HG02852 (cell line): ENCODE measurements at regions not wholly inside any gene's neighbourhood (a gene's known extent, or its start where the extent isn't known, plus 50 kb on each side); places are given as distances from the start of the nearest gene placed in this dataset.

ENCODE experiments used
- ATAC-seq: cut with Tn5 transposase; IDR thresholded peaks from one replicate; pipeline ENCODE4 v1.9.1; 2021; ENCODE audit warnings: mild to moderate bottlenecking, moderate library complexity; ENCODE audit not compliant: unreplicated experiment

DNA sequence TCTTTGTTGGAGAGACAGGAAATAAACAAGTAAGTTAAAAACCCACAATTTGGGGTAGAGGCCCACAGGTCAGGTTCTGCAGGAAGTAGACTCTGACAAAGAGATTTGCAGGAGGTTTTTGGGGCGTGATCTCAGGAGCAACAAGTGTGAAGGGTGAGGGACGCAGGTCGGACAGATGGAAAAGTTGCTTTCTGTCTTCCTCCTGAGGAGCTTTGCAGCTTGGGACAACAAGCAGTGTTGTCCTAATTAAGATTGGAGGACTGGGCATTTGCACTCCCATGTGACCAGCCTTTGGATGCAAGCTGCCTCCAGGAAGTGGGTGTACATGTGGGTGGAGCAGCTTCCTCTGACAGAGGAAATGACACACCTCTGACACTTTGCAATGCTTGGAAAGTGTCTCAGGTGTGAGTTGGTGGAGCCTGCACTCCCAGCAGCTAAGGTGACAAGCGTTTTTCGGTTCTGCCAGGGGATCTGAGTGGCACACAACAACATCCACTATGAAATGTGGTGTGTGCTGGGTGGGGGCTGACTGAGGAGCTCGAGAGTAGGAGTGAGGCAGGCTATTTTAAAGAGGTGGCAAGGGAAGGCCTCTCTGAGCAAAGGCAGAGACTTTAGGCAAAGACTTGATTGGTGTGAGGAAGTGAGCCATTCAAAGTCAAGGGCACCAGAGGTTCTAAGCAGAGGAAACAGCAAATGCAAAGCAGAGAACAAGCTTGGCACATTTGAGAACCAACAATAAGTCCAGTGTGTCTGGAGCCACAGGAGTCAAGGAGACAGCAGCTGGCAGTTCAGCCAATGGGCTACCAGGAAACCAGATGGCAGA, 339.8 kb upstream of the GATB start:
- ATAC-seq = no peak

DNA sequence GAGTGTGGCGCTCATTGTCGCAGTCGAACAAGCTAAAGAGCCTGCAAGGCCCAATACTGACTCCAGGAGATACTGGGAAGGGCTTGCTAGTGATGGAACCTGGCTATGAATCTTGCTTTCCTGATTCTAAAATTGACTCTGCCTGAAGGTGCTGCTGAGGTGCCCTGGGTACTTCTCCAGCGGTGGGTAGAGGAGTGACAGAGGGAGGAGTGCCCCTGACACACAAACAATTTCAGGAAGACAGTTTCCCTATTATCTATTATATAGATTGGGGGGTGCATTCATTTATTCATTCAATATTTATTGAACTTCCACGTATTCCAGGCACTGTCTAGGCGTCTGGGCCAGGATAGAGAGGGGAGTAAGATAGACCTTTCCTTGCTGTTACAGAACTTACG, 339.2 kb upstream of the GATB start:
- no peak for ATAC-seq

DNA sequence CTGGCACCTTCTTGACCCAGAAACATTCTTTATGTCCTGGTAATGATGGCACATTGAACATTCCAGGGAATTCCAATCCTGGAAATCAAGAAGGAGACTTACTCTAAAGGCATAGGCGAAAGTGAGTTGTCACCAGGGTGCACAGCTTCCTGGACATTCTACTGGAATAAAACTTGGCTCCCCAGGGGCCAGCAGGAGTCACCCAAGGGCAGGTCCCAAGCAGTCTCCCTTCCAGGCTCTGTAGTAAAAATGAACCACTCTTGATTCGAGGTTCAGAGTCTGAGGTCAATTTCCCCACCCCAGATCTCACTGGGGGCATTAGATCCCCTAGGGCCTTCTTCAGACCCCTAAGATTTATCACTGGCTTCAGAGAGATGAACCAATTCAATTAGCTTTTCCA, 338.7 kb upstream of the GATB start:
- no peak for ATAC-seq

DNA sequence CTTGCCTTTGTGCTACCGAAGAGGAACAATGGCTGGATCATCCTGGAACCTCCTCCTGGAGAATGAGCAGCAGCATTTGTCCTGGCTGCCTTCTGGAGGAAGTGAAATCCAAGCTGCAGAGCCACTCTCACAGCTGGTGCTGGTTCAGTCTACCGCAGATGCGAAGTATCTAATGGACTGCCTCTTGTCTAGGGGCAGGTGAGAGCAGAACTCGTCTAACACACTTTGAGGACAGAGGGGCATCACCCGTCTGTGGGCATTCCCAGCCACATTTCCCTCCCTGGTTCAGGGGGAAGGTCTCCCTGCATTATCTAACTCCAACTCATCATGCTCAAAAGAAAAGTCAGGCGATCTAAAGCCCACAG, 338.2 kb upstream of the GATB start:
- ATAC-seq = no peak

DNA sequence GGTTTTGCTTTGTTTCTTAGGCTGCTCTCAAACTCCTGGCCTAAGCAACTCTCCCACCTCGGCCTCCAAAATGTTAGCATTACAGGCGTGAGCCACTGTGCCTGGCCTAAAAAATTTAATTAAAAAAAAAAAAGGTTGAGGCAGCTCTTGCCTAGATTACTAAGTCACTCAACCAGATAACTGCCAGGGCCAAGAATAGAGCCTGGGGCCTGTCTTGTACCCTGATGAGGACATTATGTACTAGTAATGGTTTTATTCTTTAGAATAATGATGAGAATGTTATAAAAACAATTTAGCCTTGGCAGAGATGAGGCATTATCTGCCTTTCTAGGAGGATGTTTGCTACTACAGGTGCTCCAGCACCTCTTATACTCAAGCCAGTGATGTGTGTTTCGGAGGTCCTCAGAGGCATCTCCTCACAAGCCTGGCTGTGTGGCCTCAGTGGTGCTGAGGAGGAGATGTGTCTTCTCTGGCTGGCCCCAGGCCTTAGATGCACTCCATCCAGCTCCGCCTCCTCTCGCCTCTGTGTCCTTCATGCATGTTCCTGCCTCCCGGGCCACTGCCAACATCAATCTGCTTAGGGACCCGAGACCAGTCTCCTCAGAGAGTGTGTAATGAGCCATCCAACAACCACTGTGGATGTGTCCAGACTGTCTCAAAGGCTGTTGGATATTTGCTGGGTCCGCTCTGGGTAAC, 337.7 kb upstream of the GATB start:
- no peak for ATAC-seq

DNA sequence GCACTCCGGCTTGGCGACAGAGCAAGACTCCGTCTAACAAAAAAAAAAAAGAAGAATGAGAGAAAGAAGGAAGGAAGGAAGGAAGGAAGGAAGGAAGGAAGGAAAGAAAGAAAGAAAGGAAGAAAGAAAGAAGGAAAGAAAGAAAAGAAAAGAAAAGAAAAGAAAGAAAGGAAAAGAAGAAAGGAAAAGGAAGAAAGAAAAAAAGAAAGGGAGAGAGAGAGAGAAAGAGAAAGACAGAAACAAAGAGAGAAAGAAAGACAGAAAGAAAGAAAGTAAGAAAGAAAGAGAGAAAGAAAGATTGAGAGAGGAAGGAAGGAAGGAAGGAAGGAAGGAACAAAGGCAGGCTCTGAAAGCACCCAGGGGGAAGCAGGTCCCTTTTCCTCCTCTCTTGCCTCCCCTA, 336.6 kb upstream of the GATB start:
- ATAC-seq = no peak

DNA sequence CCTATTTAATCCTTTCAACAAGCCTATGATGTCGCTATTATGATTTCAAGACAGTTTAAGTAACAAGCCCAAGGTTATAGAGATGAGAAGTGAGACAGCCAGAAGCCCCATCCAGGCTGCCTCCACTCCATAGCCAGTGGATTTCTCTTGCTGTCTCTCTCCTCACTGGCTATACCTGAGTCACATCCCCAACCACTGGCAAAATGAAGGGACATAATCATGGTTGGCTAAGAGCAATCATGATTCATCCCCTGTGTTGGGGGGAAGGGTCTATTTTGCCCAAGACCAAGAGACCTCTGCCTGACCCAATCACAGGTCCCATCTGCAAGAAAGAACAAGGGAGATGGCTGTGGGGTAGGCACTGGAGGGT, 334.9 kb upstream of the GATB start:
- ATAC-seq = no peak

DNA sequence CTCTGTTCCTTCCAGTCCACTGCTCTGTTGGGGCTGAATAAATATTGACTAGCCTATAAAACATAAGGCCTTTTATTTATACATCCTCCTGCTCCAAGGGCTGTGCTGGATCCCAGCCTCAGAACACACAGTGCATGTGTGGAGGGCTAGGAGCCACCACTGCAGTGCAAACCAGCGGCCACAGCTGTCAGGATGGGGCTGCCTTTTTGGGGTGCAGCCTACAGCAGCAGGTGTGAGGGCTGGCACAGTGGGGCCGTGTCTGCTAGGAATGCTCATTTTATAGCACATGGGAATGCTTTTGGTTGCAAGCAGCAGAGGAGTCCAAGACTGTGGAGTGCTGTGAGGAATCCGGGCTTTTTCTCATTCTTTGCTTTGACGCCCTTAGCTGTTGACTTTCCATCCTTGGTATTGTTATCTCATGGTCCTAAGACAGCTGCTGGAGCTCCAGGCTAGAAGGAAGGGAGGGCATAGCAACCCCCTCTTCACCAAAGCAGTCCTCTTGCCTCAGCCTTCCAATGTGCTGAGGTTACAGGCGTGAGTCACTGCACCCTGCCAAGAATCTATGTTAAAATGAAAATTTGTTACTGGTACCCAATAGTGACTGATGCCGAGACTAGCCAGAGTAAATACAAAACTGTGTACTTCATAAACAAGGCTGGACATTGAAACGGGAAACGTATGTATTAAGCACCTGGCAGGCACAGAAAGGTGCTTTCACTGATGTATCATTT, 334.3 kb upstream of the GATB start:
- no peak for ATAC-seq

DNA sequence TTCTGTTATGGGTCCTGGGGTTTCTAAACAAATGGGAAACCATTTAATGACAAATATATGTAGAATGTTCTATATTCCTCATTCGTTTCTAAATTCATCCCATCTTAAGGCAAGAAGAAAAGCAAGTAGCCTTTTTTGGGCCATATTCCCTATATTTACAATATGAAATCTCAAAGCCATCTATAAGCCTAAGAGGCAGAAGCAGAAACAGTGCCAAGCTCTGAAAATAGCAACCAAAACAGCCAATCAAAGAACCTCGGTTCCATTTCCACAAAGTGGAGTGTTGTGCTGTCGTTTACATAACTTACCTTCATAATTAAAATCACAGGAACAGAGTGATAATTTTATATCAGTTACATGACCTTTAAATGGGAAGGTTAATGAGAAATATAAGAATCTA, 330.6 kb upstream of the GATB start:
- no peak for ATAC-seq

DNA sequence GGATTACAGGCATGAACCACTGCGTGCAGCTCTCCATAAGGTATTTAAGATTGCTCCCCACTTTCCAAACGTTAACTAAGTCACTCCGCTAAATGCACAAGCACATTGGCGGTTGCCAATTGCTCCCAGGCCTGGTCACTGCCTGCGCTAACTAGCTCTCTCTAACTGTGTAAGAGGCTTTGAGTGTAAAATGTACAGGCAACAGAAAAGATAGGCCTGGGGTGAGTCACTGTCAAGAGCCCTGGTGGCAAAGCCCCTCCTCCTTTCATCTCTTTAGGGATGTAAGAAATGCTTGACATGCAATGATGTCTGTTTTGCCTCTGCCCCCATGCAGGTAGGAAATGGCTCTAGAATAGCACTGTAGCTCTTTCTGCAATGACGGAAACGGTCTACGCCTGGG, 329.7 kb upstream of the GATB start:
- no peak for ATAC-seq

DNA sequence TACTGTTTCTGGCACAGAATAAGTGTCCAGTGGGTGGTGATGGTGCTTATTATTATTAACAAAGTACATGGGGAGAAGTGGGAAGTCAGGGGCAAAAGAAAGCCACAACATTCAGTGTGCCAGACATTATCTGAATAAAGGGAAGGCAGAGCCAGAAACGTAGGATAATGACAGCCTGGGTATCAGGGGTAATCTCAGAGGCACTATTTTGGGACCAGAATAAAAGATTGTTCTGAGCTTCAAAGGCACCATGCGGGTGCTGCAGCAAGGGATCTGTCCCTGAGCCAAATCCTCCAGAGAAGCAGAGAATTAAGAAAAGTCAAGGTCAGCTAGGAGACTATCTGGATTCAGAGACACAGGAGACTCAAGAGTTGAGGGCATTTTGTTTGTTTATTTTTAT, 328.8 kb upstream of the GATB start:
- no peak for ATAC-seq

DNA sequence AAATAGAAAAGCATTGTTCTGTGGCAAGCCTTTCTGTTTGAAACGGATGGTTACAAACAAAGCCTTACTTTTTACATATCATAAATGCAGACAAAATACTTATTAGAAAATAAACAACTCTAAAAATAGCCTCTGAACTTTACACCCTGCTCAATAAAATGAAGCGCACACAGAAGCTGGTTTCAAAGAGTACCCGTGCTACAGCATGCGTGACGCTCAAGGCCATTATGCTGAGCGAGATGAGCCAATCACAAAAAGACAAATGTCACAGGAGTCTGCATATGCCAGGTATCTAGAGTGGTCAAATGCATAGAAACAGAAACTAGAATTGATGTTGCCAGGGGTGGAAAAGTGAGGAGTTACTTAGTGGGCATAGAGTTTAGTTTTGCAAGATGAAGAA, 326.5 kb upstream of the GATB start:
- ATAC-seq = no peak

DNA sequence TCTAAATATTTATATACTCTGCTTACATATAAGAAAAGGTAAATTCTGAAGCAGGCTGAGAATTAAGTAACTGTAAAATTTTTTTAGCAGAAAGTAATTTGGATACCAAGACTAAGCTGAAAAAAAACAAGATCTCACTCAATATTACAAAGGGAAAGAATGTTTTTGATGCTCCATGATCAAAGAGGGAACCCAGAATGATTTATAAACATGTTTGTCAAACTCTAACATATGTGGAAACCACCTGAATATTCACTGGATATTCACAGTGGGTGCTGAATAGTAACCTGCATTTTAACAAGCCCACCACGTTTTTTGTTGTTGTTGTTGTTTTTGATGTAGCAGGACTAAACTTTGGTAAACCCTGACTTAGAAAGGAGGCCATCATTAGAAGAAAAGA, 324.9 kb upstream of the GATB start:
- no peak for ATAC-seq

DNA sequence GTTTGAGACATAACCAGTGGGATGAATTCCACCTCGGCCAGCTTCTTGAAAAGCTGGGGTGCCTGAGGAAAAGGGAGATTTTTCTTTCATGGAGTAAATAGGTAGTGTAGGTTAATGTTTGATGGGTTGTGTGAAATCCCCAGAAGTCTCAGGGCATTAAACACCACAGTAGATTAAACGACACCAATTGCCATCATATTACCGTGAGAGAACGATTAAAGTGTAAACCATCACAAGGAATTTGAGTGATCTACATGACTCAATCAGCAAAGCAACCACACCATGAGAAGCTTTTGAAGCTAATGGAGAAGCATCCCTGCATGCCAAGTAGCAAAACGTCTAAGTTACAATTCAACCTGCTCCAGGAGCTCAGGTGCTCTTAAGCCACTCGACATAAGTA, 322.5 kb upstream of the GATB start:
- ATAC-seq = no peak

DNA sequence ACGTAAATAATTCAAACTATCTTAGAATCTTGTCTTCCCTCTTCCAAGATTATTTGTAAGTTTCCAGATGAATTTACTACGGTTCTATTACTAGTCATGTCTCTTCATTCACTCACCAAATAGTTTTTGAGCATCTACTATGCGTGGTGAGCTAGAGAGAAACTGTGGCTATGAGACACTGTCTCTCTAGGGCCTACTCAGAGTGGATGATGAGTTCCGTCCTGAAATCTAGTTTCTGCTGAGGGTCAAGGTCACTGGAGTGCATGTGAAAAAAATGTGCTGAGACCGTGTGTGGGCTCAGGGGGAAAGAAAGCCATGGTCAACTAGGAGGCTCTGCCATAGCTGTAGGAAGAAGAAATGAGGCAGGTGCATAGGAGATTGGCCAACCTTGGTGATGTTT, 320.2 kb upstream of the GATB start:
- peak; percentile 64 for ATAC-seq

DNA sequence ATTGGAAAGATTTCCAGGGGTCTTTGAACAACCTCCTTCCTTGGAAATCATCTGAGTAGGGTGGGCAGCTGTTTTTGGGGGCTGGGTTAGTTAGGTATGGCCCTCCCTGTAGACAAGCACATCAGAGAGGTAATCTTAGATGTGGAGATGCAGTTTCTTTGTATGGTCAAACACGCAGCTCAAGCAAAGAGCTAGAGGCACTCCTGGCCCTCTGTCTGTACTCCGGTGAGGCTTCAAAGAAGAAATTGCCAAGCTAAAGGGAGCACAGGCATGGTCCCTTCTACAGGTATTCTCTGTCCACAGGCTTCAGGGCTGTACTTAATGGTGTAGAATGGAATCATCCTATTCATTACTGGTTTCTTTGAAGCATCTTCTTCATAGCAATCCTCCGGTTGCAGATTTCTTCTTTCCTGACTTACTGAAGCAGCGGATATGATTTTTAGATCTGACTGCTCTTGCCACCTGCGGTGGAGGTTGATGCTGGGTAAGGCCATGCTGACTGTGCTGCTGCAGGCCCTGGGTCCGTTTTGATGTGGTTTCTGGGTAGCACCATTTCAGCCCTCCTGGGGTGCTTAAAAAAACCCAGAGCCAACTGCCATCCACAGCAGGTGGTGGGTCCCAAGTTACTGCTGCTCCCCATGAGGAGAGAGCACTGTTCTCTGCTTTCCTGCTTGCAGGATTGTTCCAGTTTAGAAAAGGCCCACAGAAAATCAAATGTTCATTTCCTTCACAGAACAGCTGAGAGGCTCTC, 318.9 kb upstream of the GATB start:
- ATAC-seq = no peak

DNA sequence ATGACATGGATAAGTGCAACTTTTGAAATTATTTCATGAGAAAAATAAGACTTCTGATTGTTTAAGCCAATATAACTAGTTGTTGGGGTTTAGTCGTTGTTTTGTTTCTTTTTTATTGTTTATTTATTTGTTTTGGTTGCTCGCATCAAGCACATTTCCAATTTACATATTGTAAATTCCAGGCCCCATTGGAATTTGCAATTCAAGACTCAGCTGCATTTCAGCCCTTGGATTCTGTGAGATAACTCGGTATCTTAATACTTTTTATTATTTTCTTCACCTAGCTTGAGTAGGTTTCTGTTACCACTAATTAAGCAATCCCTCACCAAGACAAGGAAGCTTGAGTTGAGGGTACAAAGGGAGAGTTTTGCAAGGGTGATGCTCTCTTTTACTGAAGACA, 318.3 kb upstream of the GATB start:
- ATAC-seq = no peak

DNA sequence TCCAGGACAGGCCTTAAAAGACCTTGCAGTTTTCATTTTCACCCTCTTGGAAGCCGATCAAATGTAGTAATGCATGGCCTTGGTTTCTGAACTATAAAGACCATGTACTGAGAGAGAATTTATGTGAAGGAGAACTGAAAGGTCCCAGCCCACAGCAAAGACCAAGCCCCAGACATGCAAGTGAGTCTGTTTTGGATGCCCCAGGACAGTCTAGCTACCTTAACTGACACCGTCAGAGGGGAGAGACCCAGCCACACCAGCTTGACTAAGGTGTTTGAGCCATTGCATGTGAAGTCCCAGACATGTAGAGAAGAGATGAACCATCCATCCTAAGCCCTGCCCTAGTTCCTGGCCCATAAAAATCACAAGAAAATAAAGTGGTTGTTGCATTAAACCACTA, 316.8 kb upstream of the GATB start:
- ATAC-seq = no peak

DNA sequence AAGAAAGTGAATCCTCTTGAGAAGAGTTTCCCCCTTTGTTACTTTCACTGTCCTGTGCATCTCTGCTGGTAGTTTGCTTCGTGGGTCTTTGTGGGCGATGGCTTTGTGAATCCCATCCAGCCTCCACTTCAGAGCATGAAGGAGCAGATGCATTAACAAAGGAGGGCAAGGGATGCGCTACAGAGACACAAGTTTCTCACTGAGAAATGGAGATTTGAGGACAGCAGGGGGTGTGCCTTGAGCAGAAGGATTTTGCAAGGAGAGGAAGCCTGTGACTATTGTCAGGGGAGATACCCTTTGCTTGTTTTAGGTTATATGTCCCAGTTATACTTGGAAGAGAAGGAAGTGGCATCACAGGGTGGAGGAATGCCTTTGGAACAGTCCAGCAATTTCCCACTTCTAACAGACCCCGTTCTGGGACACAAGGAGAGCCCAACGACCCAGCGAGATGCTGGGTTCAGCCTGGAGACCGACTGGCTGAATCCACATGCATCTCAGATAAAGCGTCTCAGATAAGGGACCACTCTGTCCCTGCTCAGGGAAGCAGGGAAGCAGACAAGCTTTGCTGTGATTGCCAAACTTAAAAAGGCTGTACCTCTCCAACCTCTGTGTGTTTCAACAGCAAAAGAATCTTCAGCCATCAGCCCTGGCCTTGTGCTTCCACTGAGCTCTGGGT, 314.6 kb upstream of the GATB start:
- no peak for ATAC-seq

DNA sequence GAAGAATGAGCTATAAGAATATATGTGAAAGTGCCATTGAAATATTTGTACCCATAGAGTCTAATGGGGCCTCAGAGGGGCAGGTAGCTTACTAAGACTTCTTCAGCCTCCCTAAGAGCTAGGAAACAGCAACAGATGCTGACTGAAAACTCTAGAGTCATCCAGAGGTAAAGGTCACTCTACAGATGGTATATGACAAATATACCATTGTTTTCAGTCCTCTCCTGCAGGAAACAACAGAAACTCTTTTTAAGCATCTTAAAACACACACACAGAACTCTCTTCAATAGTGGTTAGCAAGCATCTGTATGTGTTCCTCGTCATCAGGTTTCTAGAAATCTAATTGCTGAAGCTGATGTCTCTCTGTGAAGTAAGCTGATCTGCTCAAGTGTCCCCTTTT, 313.8 kb upstream of the GATB start:
- ATAC-seq = no peak

DNA sequence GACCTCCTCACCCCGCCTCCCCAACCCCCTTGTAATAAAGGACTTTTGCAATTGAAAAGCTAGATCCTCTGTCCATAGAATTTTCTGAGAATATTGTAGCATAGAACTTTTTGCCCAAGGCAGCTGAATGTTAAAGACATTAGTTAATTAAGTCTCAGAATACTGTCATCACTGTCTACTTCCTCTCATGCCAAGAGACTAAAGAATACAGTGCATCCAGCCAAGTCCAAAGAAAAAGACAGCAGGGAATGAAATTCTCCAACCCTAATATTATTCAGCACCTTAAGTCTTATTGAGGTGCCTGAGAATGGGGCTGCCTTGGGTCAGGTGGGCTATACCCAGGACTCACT, 313.3 kb upstream of the GATB start:
- no peak for ATAC-seq
